ENCODE measurements at regions not wholly inside any gene's neighbourhood (a gene's known extent, or its start where the extent isn't known, plus 50 kb on each side); places are given as distances from the start of the nearest gene placed in this dataset.

DNA sequence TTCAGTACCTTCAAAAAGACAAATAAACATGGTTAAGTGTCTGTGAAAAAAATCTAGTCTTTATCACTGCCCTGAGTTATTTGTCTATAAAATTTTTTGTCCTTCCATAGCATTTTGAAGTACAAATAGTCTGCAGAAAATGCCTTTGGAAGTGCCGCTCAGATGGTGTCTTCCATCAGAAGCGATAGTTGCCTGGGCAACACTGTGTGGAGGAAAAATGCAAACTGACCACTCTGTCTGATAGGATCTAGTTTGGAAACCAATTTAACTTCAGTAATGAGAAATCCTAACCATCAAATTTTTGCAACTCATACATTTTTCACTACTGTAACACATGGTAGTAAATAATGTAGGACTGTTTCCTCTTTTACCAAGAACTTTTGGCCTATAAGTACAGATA, 449.9 kb downstream of the PRELID2 start:
- TF ChIP-seq TAF1 (IDR thresholded peaks at IDR 0.05; ENCODE audit: borderline replicate concordance, low read depth, low read length) (no peak), POLR2A (IDR thresholded peaks at IDR 0.05; ENCODE audit: low read depth, low read length) (no peak)
